ENCODE measurements at regions not wholly inside any gene's neighbourhood (a gene's known extent, or its start where the extent isn't known, plus 50 kb on each side); places are given as distances from the start of the nearest gene placed in this dataset.

- Histone ChIP-seq H3K4me1 (ENCODE audit: low read depth) (no peaks in the 10 kb centered on the region), H3K36me3 (ENCODE audit: low read depth) (no peaks in the 10 kb centered on the region), H3K9me3 (peaks cover 5% of the 10 kb centered on the region), H3K4me3 (no peak overlapping the region)
- no peak for ATAC-seq
- no peak for TF ChIP-seq CTCF (IDR thresholded peaks at IDR 0.05)
- intact Hi-C loops (cut with DNase I, micrococcal nuclease) = no loop called here
- no peak for DNase-seq
Measured at GRCh38 chr14:104494483-104494882, 85.1 kb upstream of the C14orf180 start.

GRCh38 chr14:104496095-104496494 lies 83.5 kb upstream of the C14orf180 start:
- intact Hi-C loops (cut with DNase I, micrococcal nuclease) = no loop called here
- no peak for DNase-seq
- H3K4me3 ChIP-seq = no peak overlapping the region
- no peak for TF ChIP-seq CTCF (IDR thresholded peaks at IDR 0.05)
- peaks cover 5% of the 10 kb centered on the region for H3K9me3 ChIP-seq
- H3K36me3 ChIP-seq (ENCODE audit: low read depth) = no peaks in the 10 kb centered on the region
- ATAC-seq = no peak
- H3K4me1 ChIP-seq (ENCODE audit: low read depth) = no peaks in the 10 kb centered on the region

GRCh38 chr14:104499784-104500760 lies 79.5 kb upstream of the C14orf180 start:
- Histone ChIP-seq H3K4me1 (ENCODE audit: low read depth) (no peaks in the 10 kb centered on the region), H3K9me3 (peaks cover 11% of the 10 kb centered on the region), H3K4me3 (no peak overlapping the region), H3K36me3 (ENCODE audit: low read depth) (no peaks in the 10 kb centered on the region)
- intact Hi-C loops (cut with DNase I, micrococcal nuclease) = no loop called here
- DNase-seq = peak in 2 of 3 donors; percentile 34 to 36
- ATAC-seq = peak; percentile 93
- no peak for TF ChIP-seq CTCF (IDR thresholded peaks at IDR 0.05)

GRCh38 chr14:104502060-104502459 lies 77.5 kb upstream of the C14orf180 start:
- Histone ChIP-seq H3K4me1 (ENCODE audit: low read depth) (no peaks in the 10 kb centered on the region), H3K4me3 (no peak overlapping the region), H3K9me3 (peaks cover 5% of the 10 kb centered on the region), H3K36me3 (ENCODE audit: low read depth) (no peaks in the 10 kb centered on the region)
- ATAC-seq = no peak
- intact Hi-C loops (cut with DNase I, micrococcal nuclease) = no loop called here
- no peak for DNase-seq
- no peak for TF ChIP-seq CTCF (IDR thresholded peaks at IDR 0.05)

GRCh38 chr14:104503691-104504090 lies 75.9 kb upstream of the C14orf180 start:
- intact Hi-C loops (cut with DNase I, micrococcal nuclease) = no loop called here
- H3K36me3 ChIP-seq (ENCODE audit: low read depth) = no peaks in the 10 kb centered on the region
- H3K4me1 ChIP-seq (ENCODE audit: low read depth) = no peaks in the 10 kb centered on the region
- no peak overlapping the region for H3K4me3 ChIP-seq
- H3K9me3 ChIP-seq = peaks cover 5% of the 10 kb centered on the region
- DNase-seq (no peak), ATAC-seq (no peak)
- TF ChIP-seq CTCF (IDR thresholded peaks at IDR 0.05) = no peak

Measured in mucosa of descending colon (tissue), 3 donors.